GM12892 (cell line): ENCODE measurements at regions not wholly inside any gene's neighbourhood (a gene's known extent, or its start where the extent isn't known, plus 50 kb on each side); places are given as distances from the start of the nearest gene placed in this dataset.

ENCODE experiments used
- POLR2A ChIP-seq: IDR thresholded peaks from 2 replicates; pipeline ENCODE4 v1.6.1; 2011; ENCODE audit warnings: low read depth, low read length, control low read depth
- POLR2AphosphoS5 ChIP-seq: IDR thresholded peaks from 2 replicates; pipeline ENCODE4 v1.6.1; 2011; ENCODE audit warnings: low read depth, low read length, control low read depth
- TAF1 ChIP-seq: IDR thresholded peaks from 2 replicates; pipeline ENCODE4 v1.6.1; 2011; ENCODE audit warnings: low read depth, mild to moderate bottlenecking, control low read depth, low read length, borderline replicate concordance

DNA sequence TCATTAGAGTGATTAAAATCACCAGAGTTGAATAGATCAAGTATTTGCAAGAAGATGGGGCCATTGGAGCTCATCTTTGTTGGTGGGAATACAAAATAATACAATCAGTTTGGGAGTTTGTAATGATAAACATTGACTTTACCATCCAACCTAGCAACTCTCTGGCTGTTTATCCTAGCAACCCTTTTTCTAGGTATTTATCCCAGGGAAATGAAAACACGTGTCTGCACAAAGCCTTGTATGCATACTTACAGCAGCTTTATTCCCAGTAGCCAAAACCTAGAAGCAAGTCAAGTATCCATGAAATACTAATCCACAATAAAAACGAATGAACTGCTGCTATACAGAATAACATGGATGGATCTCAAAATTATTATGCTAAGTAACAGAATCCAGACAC lies 152.7 kb upstream of the DAB2 start:
- no peak for TF ChIP-seq POLR2A
- TF ChIP-seq TAF1: no peak
- TF ChIP-seq POLR2AphosphoS5: no peak
